A673 (cell line): ENCODE measurements at regions not wholly inside any gene's neighbourhood (a gene's known extent, or its start where the extent isn't known, plus 50 kb on each side); places are given as distances from the start of the nearest gene placed in this dataset.

Experiments used
- CTCF ChIP-seq: fragments of 300-800, 200-600 bp; sonication (generic); conservative IDR thresholded peaks from 2 replicates; pipeline ENCODE4 v1.5.1; 2017; ENCODE audit warnings: low read depth, mild to moderate bottlenecking, antibody characterized with exemption, low read length, moderate library complexity, mixed read lengths
- EZH2 ChIP-seq: fragments of 200-600 bp; sonication (generic); IDR thresholded peaks from 2 replicates; pipeline ENCODE4 v1.6.1; 2017; ENCODE audit warnings: borderline replicate concordance, low read depth, mild to moderate bottlenecking, mixed read lengths, antibody characterized with exemption, low read length; ENCODE audit not compliant: poor library complexity, severe bottlenecking

GRCh38 chrX:114165537-114165936 is 418.3 kb upstream of the HTR2C start:
- TF ChIP-seq EZH2 (no peak), CTCF (no peak)
